Stomach (tissue), 8 donors: ENCODE measurements at regions not wholly inside any gene's neighbourhood (a gene's known extent, or its start where the extent isn't known, plus 50 kb on each side); places are given as distances from the start of the nearest gene placed in this dataset.

ENCODE experiments used
- DNase-seq, 2 donors: peaks; one replicate each; pipeline versions ENCODE4 v3.0.0 to v3.0.0-alpha.2; 2013 to 2019
- H3K27ac ChIP-seq, 5 donors: fragments of 200-600 bp in 4 of 5; sonication (generic) in 4 of 5; one replicate each; pipeline ENCODE4 v1.5.1; 2013 to 2019; ENCODE audit warnings: mild to moderate bottlenecking in 1 of 5, moderate library complexity in 1 of 5
- H3K27me3 ChIP-seq, 3 donors: fragments of 200-600 bp; sonication (generic); one replicate each; pipeline ENCODE4 v1.5.1; 2017 to 2019; ENCODE audit warnings: mixed run types in 1 of 3
- H3K36me3 ChIP-seq, 4 donors: fragments of 200-600 bp; sonication (generic); 1 replicate in 3 of 4; 2 replicates in 1 of 4; pipeline ENCODE4 v1.5.1; 2016 to 2019
- H3K4me1 ChIP-seq, 4 donors: fragments of 200-600 bp; sonication (generic); one replicate each; pipeline ENCODE4 v1.5.1; 2016 to 2019
- H3K4me3 ChIP-seq, 4 donors: fragments of 200-600 bp; sonication (generic) in 3 of 4; one replicate each; pipeline ENCODE4 v1.5.1; 2016 to 2019; ENCODE audit warnings: mild to moderate bottlenecking in 1 of 4
- H3K9me3 ChIP-seq, 4 donors: fragments of 200-600 bp; sonication (generic); one replicate each; pipeline ENCODE4 v1.5.1; 2016 to 2019
- CTCF ChIP-seq, 7 experiments: fragments of 450-650 bp in 4 of 7; fragments of 200-600 bp in 3 of 7; sonication (generic) in 3 of 7; IDR thresholded peaks; one replicate each; pipeline ENCODE4 v1.5.1; 2016 to 2019; ENCODE audit warnings: antibody characterized with exemption in 7 of 7, control low read depth in 2 of 7, mild to moderate bottlenecking in 1 of 7
- EP300 ChIP-seq: sonication (generic); formaldehyde crosslinking; IDR thresholded peaks from one replicate; pipeline ENCODE4 v1.6.1; 2017; ENCODE audit warnings: antibody characterized with exemption
- POLR2A ChIP-seq, 4 donors: fragments of 450-650 bp; IDR thresholded peaks; one replicate each; pipeline ENCODE4 v1.6.1; 2016; ENCODE audit warnings: antibody characterized with exemption in 4 of 4, control low read depth in 2 of 4, mild to moderate bottlenecking in 1 of 4, moderate library complexity in 1 of 4
- POLR2AphosphoS5 ChIP-seq, 3 donors: sonication (generic); formaldehyde crosslinking; IDR thresholded peaks; one replicate each; pipeline ENCODE4 v1.6.1; 2016; ENCODE audit warnings: antibody characterized with exemption in 3 of 3
- WGBS, 5 donors: extraction: QIAGEN DNeasy Blood & Tissue Kit in 3 of 5; methylation state at CpG; one replicate each; pipeline versions ENCODE4 v1.1.5 to v1.1.7; 2013 to 2018; 5-methylcytosine and 5-hydroxymethylcytosine counted together
- intact Hi-C: fragments of 100-400 bp; cut with DNase I; formaldehyde crosslinking; loops from one replicate; pipeline ENCODE4 v1.15.1; 2023; ENCODE audit warnings: low total_unique reads
- donor health status: healthy with polysubstance abuse.
- donor health status: Bipolar disorder and iron deficiency.
- donor health status: healthy.

- Histone ChIP-seq H3K27me3 (no peaks in the 10 kb centered on the region), H3K9me3 (no peaks in the 10 kb centered on the region), H3K4me1 (no peaks in the 10 kb centered on the region), H3K36me3 (no peaks in the 10 kb centered on the region), H3K27ac (no peak overlapping the region), H3K4me3 (no peak overlapping the region)
- DNase-seq = no peak
- intact Hi-C loops = no loop called here
- no peak for TF ChIP-seq POLR2AphosphoS5 (IDR thresholded peaks at IDR 0.05)
- TF ChIP-seq CTCF (IDR thresholded peaks at IDR 0.05) = no peak
- no peak for TF ChIP-seq POLR2A (IDR thresholded peaks at IDR 0.05)
- TF ChIP-seq EP300 = no peak
- WGBS, 5 donors = 55 to 78% (median 62%) methylated on average over 1 of the region's 1 CpG
These were observed 279.1 kb upstream of the CNTNAP5 start for GRCh38 chr2:123746006-123746405.

GRCh38 chr2:123747326-123747725, 277.8 kb upstream of the CNTNAP5 start:
- DNase-seq = no peak

GRCh38 chr2:123762221-123762620, 262.9 kb upstream of the CNTNAP5 start:
- intact Hi-C loops = no loop called here
- H3K27ac ChIP-seq = no peak overlapping the region
- H3K9me3 ChIP-seq = peaks cover 0 to 16% (median 8%) of the 10 kb centered on the region in 4 donors
- DNase-seq = no peak
- H3K27me3 ChIP-seq = no peaks in the 10 kb centered on the region
- H3K36me3 ChIP-seq = no peaks in the 10 kb centered on the region
- TF ChIP-seq POLR2AphosphoS5 (IDR thresholded peaks at IDR 0.05) = no peak
- no peak for TF ChIP-seq CTCF (IDR thresholded peaks at IDR 0.05)
- TF ChIP-seq POLR2A (IDR thresholded peaks at IDR 0.05) = no peak
- no peak for TF ChIP-seq EP300
- no peak overlapping the region for H3K4me3 ChIP-seq
- 83 to 89% (median 87%) methylated on average over 6 of the region's 6 CpGs for WGBS, 5 donors
- no peaks in the 10 kb centered on the region for H3K4me1 ChIP-seq

More at GRCh38 chr2:123747326-123747725, 277.8 kb upstream of the CNTNAP5 start:
- Histone ChIP-seq H3K36me3 (no peaks in the 10 kb centered on the region), H3K27me3 (no peaks in the 10 kb centered on the region), H3K4me3 (no peak overlapping the region), H3K27ac (no peak overlapping the region), H3K4me1 (no peaks in the 10 kb centered on the region), H3K9me3 (no peaks in the 10 kb centered on the region)
- TF ChIP-seq EP300 (no peak), POLR2AphosphoS5 (IDR thresholded peaks at IDR 0.05) (no peak), CTCF (IDR thresholded peaks at IDR 0.05) (no peak), POLR2A (IDR thresholded peaks at IDR 0.05) (no peak)
- WGBS, 5 donors = 67 to 77% (median 70%) methylated on average over 2 of the region's 2 CpGs
- intact Hi-C loops = no loop called here

- no peak overlapping the region for H3K4me3 ChIP-seq
- no peaks in the 10 kb centered on the region for H3K9me3 ChIP-seq
- 59 to 77% (median 69%) methylated on average over 2 of the region's 2 CpGs for WGBS, 5 donors
- no peak overlapping the region for H3K27ac ChIP-seq
- DNase-seq = no peak
- intact Hi-C loops = no loop called here
- no peaks in the 10 kb centered on the region for H3K27me3 ChIP-seq
- TF ChIP-seq POLR2AphosphoS5 (IDR thresholded peaks at IDR 0.05) = no peak
- TF ChIP-seq EP300 = no peak
- no peak for TF ChIP-seq CTCF (IDR thresholded peaks at IDR 0.05)
- TF ChIP-seq POLR2A (IDR thresholded peaks at IDR 0.05) = no peak
- H3K4me1 ChIP-seq = no peaks in the 10 kb centered on the region
- no peaks in the 10 kb centered on the region for H3K36me3 ChIP-seq
These were observed 256.9 kb upstream of the CNTNAP5 start for GRCh38 chr2:123768233-123768632.
